Erythroblast (primary cell): ENCODE measurements at regions not wholly inside any gene's neighbourhood (a gene's known extent, or its start where the extent isn't known, plus 50 kb on each side); places are given as distances from the start of the nearest gene placed in this dataset.

ENCODE experiments used
- GATA1 ChIP-seq: IDR thresholded peaks from 2 replicates; pipeline ENCODE4 v1.6.1; 2011; ENCODE audit warnings: low read depth, mild to moderate bottlenecking, control low read depth, low read length, moderate library complexity
- POLR2A ChIP-seq: IDR thresholded peaks from 2 replicates; pipeline ENCODE4 v1.6.1; 2011; ENCODE audit warnings: mild to moderate bottlenecking, low read length

DNA sequence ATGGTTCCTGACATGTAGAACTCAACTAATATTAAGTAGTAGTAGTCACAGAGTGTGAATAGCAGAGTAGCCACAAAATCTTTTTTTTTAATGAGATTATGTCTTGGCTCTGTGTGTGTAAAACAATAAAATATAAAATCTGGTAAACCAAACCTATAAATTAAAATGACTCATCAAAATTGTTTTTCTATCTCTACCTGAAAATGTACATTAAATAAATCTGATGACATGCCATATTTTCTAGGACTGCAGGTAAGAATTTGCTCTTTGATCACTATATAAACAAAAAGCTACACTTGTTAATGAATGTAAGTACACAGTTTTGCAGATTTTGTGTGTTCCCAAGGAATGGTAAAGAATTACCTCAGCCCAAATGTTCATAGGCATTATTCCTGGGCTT is 1231.5 kb downstream of the JRKL start:
- TF ChIP-seq POLR2A (no peak), GATA1 (no peak)
